Hepatocyte (in vitro differentiated cells): ENCODE measurements at regions not wholly inside any gene's neighbourhood (a gene's known extent, or its start where the extent isn't known, plus 50 kb on each side); places are given as distances from the start of the nearest gene placed in this dataset.

Experiments
- EZH2 ChIP-seq: fragments of 200-600 bp; sonication (generic); IDR thresholded peaks from 2 replicates; pipeline ENCODE4 v1.6.1; 2016; ENCODE audit warnings: antibody characterized with exemption, mild to moderate bottlenecking, borderline replicate concordance
- EZH2phosphoT487 ChIP-seq: fragments of 200-600 bp; sonication (generic); IDR thresholded peaks from one replicate; pipeline ENCODE4 v1.6.1; 2018; ENCODE audit warnings: antibody characterized with exemption, mild to moderate bottlenecking, low read depth, moderate library complexity; ENCODE audit not compliant: unreplicated experiment, severe bottlenecking
- TF ChIP-seq, protein P1 (sequence below): fragments of 200-600 bp; sonication (generic); IDR thresholded peaks from 2 replicates; pipeline ENCODE4 v1.5.1; 2016; ENCODE audit warnings: antibody characterized with exemption, mild to moderate bottlenecking; ENCODE audit not compliant: poor library complexity

DNA sequence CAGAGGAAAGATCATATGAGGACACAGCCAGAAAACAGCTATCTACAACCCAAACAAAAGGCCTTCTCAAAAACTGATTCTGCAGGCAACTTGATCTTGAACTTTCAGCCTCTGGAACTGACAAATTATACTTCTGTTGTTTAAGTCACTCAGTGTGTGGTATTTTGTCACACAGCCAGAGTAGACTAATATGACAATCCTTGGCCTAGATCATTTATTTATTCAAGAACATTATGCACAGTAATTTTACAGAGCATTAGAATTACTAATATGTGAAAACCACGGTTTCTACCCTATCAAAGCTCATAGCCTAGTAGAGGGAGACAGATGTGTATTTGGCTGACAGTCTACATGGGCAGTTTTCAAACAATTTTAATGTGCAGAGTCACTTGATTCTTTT lies 167.8 kb upstream of the PCDH18 start:
- TF ChIP-seq, protein P1, sequence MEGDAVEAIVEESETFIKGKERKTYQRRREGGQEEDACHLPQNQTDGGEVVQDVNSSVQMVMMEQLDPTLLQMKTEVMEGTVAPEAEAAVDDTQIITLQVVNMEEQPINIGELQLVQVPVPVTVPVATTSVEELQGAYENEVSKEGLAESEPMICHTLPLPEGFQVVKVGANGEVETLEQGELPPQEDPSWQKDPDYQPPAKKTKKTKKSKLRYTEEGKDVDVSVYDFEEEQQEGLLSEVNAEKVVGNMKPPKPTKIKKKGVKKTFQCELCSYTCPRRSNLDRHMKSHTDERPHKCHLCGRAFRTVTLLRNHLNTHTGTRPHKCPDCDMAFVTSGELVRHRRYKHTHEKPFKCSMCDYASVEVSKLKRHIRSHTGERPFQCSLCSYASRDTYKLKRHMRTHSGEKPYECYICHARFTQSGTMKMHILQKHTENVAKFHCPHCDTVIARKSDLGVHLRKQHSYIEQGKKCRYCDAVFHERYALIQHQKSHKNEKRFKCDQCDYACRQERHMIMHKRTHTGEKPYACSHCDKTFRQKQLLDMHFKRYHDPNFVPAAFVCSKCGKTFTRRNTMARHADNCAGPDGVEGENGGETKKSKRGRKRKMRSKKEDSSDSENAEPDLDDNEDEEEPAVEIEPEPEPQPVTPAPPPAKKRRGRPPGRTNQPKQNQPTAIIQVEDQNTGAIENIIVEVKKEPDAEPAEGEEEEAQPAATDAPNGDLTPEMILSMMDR: no peak
- no peak for TF ChIP-seq EZH2
- TF ChIP-seq EZH2phosphoT487: no peak
